Upper lobe of right lung (tissue), 1 donor: ENCODE measurements at regions not wholly inside any gene's neighbourhood (a gene's known extent, or its start where the extent isn't known, plus 50 kb on each side); places are given as distances from the start of the nearest gene placed in this dataset.

Experiments
- ATAC-seq: fragments of 200-7000 bp; cut with Tn5 transposase; one replicate; pipeline ENCODE4 v1.9.1; 2020; ENCODE audit warnings: mild to moderate bottlenecking, moderate library complexity
- DNase-seq: peaks from one replicate; pipeline ENCODE4 v3.0.0-alpha.2; 2020
- H3K27ac ChIP-seq: fragments of 200-600 bp; one replicate; pipeline ENCODE4 v1.8.0; 2022
- H3K27me3 ChIP-seq: fragments of 200-600 bp; one replicate; pipeline ENCODE4 v1.8.0; 2022; ENCODE audit warnings: mild to moderate bottlenecking
- H3K36me3 ChIP-seq: fragments of 200-600 bp; one replicate; pipeline ENCODE4 v1.8.0; 2022
- H3K4me1 ChIP-seq: fragments of 200-600 bp; one replicate; pipeline ENCODE4 v1.8.0; 2022
- H3K4me3 ChIP-seq: fragments of 200-600 bp; one replicate; pipeline ENCODE4 v1.8.0; 2022; ENCODE audit warnings: mild to moderate bottlenecking
- H3K9me3 ChIP-seq: fragments of 200-600 bp; one replicate; pipeline ENCODE4 v1.8.0; 2022
- intact Hi-C: fragments of 100-400 bp; cut with DNase I; formaldehyde crosslinking; loops from one replicate; pipeline ENCODE4 v1.11.0; 2022
- TF ChIP-seq, protein P1 (sequence below): fragments of 200-600 bp; IDR thresholded peaks from one replicate; pipeline ENCODE4 v1.8.0; 2022; ENCODE audit warnings: antibody characterized with exemption
- donor health status: DM: no; HTN: yes; CAD: no; lungs with severe emphysema.

DNA sequence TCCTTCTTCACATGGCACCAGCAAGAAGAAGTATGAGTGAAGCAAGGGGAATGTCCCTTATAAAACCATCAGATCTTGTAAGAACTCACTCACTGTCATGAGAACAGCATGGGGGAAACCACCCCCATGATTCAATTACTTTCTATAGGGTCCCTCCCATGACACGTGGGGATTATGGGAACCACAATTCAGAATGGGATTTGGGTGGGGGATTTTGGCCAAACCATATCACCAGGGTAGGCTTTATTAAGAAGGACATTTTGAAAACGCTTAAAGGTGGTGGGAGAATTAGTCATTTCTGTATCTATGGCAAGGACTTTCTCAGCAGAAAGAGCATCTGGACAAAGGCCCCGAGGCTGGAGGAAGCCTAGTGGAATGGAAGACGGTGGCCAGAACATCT is 100.2 kb upstream of the ADAMTS16 start:
- intact Hi-C loops, result no loop called here

DNA sequence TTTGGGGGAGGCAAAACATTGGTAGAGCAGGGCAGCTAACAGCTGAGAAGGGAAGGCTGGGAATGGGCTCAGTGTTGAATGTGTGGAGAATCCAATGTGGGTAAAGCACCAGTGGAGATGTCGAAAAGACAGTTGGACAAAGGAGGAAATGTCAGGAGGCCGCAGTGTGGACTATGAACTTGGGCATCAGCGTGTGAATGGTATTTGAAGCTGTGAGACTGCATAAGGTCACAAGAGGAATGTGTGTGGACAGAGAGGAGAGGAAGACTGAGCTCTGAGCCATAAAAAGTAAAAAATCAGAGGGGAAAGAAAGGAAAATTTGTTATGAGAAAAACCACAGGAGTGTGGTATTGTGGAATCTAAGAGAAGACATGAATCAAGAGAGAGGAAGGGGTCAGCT is 99.4 kb upstream of the ADAMTS16 start:
- no peak for DNase-seq
- Histone ChIP-seq H3K36me3 (no peaks in the 10 kb centered on the region), H3K27ac (no peak overlapping the region), H3K9me3 (no peaks in the 10 kb centered on the region), H3K4me1 (no peaks in the 10 kb centered on the region), H3K27me3 (no peaks in the 10 kb centered on the region), H3K4me3 (no peak overlapping the region)
- no peak for ATAC-seq
- intact Hi-C loops, result no loop called here
- TF ChIP-seq, protein P1, sequence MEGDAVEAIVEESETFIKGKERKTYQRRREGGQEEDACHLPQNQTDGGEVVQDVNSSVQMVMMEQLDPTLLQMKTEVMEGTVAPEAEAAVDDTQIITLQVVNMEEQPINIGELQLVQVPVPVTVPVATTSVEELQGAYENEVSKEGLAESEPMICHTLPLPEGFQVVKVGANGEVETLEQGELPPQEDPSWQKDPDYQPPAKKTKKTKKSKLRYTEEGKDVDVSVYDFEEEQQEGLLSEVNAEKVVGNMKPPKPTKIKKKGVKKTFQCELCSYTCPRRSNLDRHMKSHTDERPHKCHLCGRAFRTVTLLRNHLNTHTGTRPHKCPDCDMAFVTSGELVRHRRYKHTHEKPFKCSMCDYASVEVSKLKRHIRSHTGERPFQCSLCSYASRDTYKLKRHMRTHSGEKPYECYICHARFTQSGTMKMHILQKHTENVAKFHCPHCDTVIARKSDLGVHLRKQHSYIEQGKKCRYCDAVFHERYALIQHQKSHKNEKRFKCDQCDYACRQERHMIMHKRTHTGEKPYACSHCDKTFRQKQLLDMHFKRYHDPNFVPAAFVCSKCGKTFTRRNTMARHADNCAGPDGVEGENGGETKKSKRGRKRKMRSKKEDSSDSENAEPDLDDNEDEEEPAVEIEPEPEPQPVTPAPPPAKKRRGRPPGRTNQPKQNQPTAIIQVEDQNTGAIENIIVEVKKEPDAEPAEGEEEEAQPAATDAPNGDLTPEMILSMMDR, result no peak

More for the DNA sequence above, 100.2 kb upstream of the ADAMTS16 start:
- Histone ChIP-seq H3K9me3 (no peaks in the 10 kb centered on the region), H3K27ac (no peak overlapping the region), H3K36me3 (no peaks in the 10 kb centered on the region), H3K27me3 (no peaks in the 10 kb centered on the region), H3K4me1 (no peaks in the 10 kb centered on the region), H3K4me3 (no peak overlapping the region)
- TF ChIP-seq, protein P1, result no peak
- no peak for DNase-seq
- no peak for ATAC-seq

DNA sequence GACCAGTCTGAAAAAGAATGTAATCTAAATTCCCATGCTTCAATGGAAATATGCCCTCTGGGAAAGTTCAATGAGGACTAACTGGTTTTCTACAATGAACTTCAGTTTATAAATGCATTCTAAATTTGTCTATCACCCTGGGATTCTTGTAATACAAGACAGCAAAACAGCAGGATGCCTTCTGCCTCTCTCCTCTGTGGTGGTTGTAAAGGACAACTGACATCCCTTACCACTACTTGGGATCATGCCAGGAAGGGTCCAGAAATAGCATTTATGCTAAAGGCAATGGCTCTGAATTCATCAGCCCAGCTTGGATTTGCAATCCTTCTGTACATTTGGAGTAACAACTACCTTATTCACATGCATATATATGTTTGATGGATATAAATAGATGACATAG is 97.3 kb upstream of the ADAMTS16 start:
- Histone ChIP-seq H3K9me3 (no peaks in the 10 kb centered on the region), H3K4me3 (no peak overlapping the region), H3K4me1 (no peaks in the 10 kb centered on the region), H3K36me3 (no peaks in the 10 kb centered on the region), H3K27me3 (no peaks in the 10 kb centered on the region), H3K27ac (no peak overlapping the region)
- DNase-seq (no peak), ATAC-seq (no peak)
- intact Hi-C loops, result no loop called here
- TF ChIP-seq, protein P1, result no peak

DNA sequence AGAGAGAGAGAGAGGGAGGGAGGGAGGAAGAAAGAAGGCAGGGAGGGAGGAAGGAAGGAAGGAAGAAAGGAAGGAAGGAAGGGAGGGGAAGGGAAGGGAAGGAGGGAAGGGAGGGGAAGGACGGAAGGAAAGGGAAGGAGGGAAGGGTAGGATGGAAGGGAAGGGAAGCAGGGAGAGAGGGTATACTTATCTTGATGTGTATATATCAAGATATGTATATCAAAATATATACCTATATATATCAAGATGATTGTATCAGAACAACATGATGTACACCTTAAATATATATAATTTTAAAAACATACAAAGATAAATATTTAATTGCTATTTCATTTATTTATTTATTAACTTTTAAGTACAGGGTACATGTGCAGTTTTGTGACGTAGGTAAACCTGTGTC is 96.8 kb upstream of the ADAMTS16 start:
- intact Hi-C loops, result no loop called here
- Histone ChIP-seq H3K27me3 (no peaks in the 10 kb centered on the region), H3K9me3 (no peaks in the 10 kb centered on the region), H3K36me3 (no peaks in the 10 kb centered on the region), H3K4me3 (no peak overlapping the region), H3K4me1 (no peaks in the 10 kb centered on the region), H3K27ac (no peak overlapping the region)
- TF ChIP-seq, protein P1, result no peak
- no peak for DNase-seq
- ATAC-seq, result no peak

DNA sequence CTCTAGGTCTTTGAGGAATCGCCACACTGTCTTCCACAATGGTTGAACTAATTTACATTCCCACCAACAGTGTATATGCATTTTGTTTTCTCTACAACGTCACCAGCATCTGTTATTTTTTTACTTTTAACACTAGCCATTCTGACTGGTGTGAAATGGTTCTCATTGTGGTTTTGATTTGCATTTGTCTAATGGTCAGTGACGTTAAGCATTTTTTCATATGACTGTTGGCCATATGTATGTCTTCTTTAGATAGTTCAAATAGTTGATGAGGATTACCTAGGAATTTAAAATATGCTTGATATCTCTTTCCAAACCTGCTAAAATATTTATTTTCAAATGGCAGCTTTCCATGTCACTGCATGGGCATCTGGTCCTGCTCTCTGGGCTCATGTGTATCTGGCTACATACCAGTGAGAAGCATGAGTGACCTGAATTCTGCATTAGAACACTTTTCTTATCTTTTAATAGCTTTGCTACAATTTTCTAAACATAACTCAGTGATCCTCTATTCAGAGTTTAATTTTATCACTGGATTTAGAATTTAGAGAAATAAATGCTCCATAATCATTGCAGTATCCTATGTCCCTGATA is 95.8 kb upstream of the ADAMTS16 start:
- Histone ChIP-seq H3K27ac (no peak overlapping the region), H3K27me3 (no peaks in the 10 kb centered on the region), H3K4me1 (no peaks in the 10 kb centered on the region), H3K4me3 (no peak overlapping the region), H3K36me3 (no peaks in the 10 kb centered on the region), H3K9me3 (no peaks in the 10 kb centered on the region)
- intact Hi-C loops, result no loop called here
- TF ChIP-seq, protein P1, result no peak
- ATAC-seq (no peak), DNase-seq (no peak)
